ENCODE measurements at regions not wholly inside any gene's neighbourhood (a gene's known extent, or its start where the extent isn't known, plus 50 kb on each side); places are given as distances from the start of the nearest gene placed in this dataset.
A peak's percentile ranks its signal among the peaks of the same experiment; 100 is the strongest.
"Not testable (repeated sequence)": the region's sequence is repeated elsewhere in the genome, so short reads cannot be mapped to it uniquely, and the experiment has no call there.

GRCh38 chr1:68817505-68818210 is 320.8 kb upstream of the DEPDC1 start:
- WGBS (ENCODE audit: insufficient coverage) = 90% methylated on average over 48 of the region's 49 CpGs

GRCh38 chr1:68819190-68819829 is 322.4 kb upstream of the DEPDC1 start:
- H3K27me3 ChIP-seq (ENCODE audit: control insufficient read depth, insufficient read depth, low read length) = no peaks in the 10 kb centered on the region

More at GRCh38 chr1:68817505-68818210, 320.8 kb upstream of the DEPDC1 start:
- not testable (repeated sequence) for H3K27ac ChIP-seq (ENCODE audit: low read depth, low read length); H3K9me3 ChIP-seq (ENCODE audit: control insufficient read depth, insufficient read depth, low read length); H3K4me3 ChIP-seq (ENCODE audit: low read depth, low read length); H3K27me3 ChIP-seq (ENCODE audit: control insufficient read depth, insufficient read depth, low read length); DNase-seq (ENCODE audit: low read depth in 4 of 6, low spot score in 6 of 6); H3K4me1 ChIP-seq (ENCODE audit: control insufficient read depth, insufficient read depth, low read length); H3K36me3 ChIP-seq (ENCODE audit: control insufficient read depth, insufficient read depth, low read length)

DNA sequence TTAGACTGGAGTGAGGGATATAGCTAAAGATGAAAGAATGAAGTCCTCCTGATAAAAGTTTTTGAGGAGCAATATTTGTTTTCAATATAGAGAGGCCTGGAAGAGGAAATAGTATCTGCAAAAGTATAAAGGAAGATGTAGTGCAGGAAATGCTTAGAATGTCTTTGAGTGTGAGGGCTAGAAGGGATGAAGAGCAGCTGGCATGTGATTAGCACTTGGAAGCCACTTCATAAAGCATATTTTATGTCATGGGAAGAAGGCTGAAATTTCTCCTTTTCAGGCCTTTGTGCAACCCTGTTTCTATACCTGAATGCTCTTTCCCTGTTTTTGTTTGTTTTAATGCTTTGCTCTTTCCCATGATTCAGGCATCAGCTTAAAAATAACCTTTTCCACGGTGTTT is 323.3 kb upstream of the DEPDC1 start:
- H3K36me3 ChIP-seq (ENCODE audit: control insufficient read depth, insufficient read depth, low read length) = no peaks in the 10 kb centered on the region
- H3K4me1 ChIP-seq (ENCODE audit: control insufficient read depth, insufficient read depth, low read length) = no peaks in the 10 kb centered on the region
- H3K9me3 ChIP-seq (ENCODE audit: control insufficient read depth, insufficient read depth, low read length) = peaks cover 2% of the 10 kb centered on the region
- DNase-seq (ENCODE audit: low read depth in 4 of 6, low spot score in 6 of 6) = no peak
- no peaks in the 10 kb centered on the region for H3K27me3 ChIP-seq (ENCODE audit: control insufficient read depth, insufficient read depth, low read length)
- 13% methylated on average over 1 of the region's 1 CpG for WGBS (ENCODE audit: insufficient coverage)
- no peak overlapping the region for H3K27ac ChIP-seq (ENCODE audit: low read depth, low read length)
- no peak overlapping the region for H3K4me3 ChIP-seq (ENCODE audit: low read depth, low read length)

More at GRCh38 chr1:68819190-68819829, 322.4 kb upstream of the DEPDC1 start:
- Histone ChIP-seq H3K4me1 (ENCODE audit: control insufficient read depth, insufficient read depth, low read length) (no peaks in the 10 kb centered on the region), H3K9me3 (ENCODE audit: control insufficient read depth, insufficient read depth, low read length) (peaks cover 2% of the 10 kb centered on the region), H3K36me3 (ENCODE audit: control insufficient read depth, insufficient read depth, low read length) (no peaks in the 10 kb centered on the region), H3K27ac (ENCODE audit: low read depth, low read length) (no peak overlapping the region), H3K4me3 (ENCODE audit: low read depth, low read length) (no peak overlapping the region)
- WGBS (ENCODE audit: insufficient coverage) = 78% methylated on average over 3 of the region's 4 CpGs
- DNase-seq (ENCODE audit: low read depth in 4 of 6, low spot score in 6 of 6) = peak in 1 of 6 donors; percentile 48

DNA sequence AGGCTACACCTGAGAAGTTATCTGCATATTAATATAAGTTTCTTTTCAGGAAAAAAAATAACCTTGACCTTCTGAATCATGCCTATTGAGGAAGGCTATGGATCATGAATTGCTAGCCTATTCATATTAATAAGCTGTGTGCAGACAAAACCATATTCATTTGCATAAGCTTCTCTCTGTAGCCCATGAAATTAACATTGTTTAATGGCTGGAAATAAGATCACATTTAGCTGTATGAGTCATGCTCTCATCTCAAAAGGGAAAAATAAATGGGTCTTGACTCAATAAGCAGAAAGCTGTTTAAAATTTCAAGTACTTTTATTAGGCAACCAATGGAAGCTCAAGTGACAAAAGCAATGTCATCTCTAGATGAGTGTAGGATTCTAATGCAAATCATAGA is 330.0 kb upstream of the DEPDC1 start:
- no peaks in the 10 kb centered on the region for H3K36me3 ChIP-seq (ENCODE audit: control insufficient read depth, insufficient read depth, low read length)
- no peak overlapping the region for H3K27ac ChIP-seq (ENCODE audit: low read depth, low read length)
- H3K27me3 ChIP-seq (ENCODE audit: control insufficient read depth, insufficient read depth, low read length) = no peaks in the 10 kb centered on the region
- peak in 1 of 6 donors; percentile 49 for DNase-seq (ENCODE audit: low read depth in 4 of 6, low spot score in 6 of 6)
- no peak overlapping the region for H3K4me3 ChIP-seq (ENCODE audit: low read depth, low read length)
- peaks cover 10% of the 10 kb centered on the region for H3K9me3 ChIP-seq (ENCODE audit: control insufficient read depth, insufficient read depth, low read length)
- no peaks in the 10 kb centered on the region for H3K4me1 ChIP-seq (ENCODE audit: control insufficient read depth, insufficient read depth, low read length)

DNA sequence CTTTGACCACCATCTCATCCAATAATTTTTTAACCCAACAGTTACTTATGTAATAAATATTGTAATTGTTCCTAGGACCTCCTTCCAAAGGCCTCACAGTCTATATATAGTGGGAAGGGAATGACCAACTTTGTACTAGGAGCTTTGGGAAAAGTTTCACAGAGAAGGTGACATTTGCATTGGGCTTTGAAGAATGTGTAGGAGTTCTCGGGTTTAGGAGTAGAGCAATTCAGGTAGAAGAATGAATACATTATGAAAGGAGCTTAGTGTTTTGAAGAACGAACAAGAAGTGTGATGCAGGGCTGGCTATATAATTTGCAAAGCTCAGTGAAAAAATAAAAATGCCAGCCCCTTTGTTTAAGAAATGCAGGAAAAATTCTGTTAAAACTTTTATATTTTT is 330.4 kb upstream of the DEPDC1 start:
- peaks cover 10% of the 10 kb centered on the region for H3K9me3 ChIP-seq (ENCODE audit: control insufficient read depth, insufficient read depth, low read length)
- H3K4me1 ChIP-seq (ENCODE audit: control insufficient read depth, insufficient read depth, low read length) = no peaks in the 10 kb centered on the region
- DNase-seq (ENCODE audit: low read depth in 4 of 6, low spot score in 6 of 6) = no peak
- WGBS (ENCODE audit: insufficient coverage) = 100% methylated on average over 2 of the region's 2 CpGs
- no peaks in the 10 kb centered on the region for H3K27me3 ChIP-seq (ENCODE audit: control insufficient read depth, insufficient read depth, low read length)
- H3K36me3 ChIP-seq (ENCODE audit: control insufficient read depth, insufficient read depth, low read length) = no peaks in the 10 kb centered on the region
- H3K27ac ChIP-seq (ENCODE audit: low read depth, low read length) = no peak overlapping the region
- H3K4me3 ChIP-seq (ENCODE audit: low read depth, low read length) = no peak overlapping the region

DNA sequence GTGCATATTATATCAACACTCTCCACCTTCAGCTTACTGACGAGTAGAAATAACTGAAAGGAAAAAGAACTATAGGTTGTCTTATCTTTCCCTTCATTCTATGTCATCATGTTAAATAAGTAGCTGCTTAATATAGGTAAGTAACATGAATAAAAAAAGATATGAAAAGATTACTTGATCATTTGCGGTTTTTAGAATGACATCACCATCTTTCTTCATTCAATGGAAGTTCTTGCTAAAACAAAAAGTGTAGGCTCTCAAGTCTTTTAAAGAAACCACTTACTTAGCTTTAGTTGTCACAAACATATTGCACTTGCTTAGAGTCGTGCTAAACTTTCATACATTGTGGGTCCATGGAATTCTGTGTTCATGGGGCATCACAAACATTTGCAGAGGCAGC is 331.1 kb upstream of the DEPDC1 start:
- Histone ChIP-seq H3K36me3 (ENCODE audit: control insufficient read depth, insufficient read depth, low read length) (no peaks in the 10 kb centered on the region), H3K4me1 (ENCODE audit: control insufficient read depth, insufficient read depth, low read length) (no peaks in the 10 kb centered on the region), H3K4me3 (ENCODE audit: low read depth, low read length) (no peak overlapping the region), H3K27ac (ENCODE audit: low read depth, low read length) (no peak overlapping the region), H3K9me3 (ENCODE audit: control insufficient read depth, insufficient read depth, low read length) (peaks cover 10% of the 10 kb centered on the region), H3K27me3 (ENCODE audit: control insufficient read depth, insufficient read depth, low read length) (no peaks in the 10 kb centered on the region)
- WGBS (ENCODE audit: insufficient coverage) = 71% methylated on average over 1 of the region's 3 CpGs
- DNase-seq (ENCODE audit: low read depth in 4 of 6, low spot score in 6 of 6) = no peak

GRCh38 chr1:68831281-68831680 is 334.4 kb upstream of the DEPDC1 start:
- DNase-seq (ENCODE audit: low read depth in 4 of 6, low spot score in 6 of 6) = no peak
- no CpG with 5 or more reads among the region's 1 CpG for WGBS (ENCODE audit: insufficient coverage)
- H3K9me3 ChIP-seq (ENCODE audit: control insufficient read depth, insufficient read depth, low read length) = peaks cover 10% of the 10 kb centered on the region

DNA sequence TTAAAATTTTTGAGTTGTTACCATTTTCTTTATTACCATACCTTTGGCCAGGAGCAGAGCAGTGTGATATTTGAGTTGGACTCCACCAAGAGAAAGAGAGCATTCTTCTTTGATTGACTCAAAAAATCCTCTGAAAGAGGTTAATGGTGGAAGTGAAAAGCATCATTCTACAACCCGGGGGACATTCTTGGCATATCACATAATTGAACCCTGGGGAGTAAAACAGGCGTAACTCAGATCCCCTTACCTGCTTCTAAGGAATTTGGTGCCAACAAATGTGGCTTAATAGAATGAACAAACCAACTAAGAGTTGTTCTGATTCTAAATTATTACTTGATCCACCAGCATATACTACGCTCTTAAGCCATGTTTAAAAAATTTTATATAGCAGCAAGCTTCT is 351.1 kb upstream of the DEPDC1 start:
- H3K4me1 ChIP-seq (ENCODE audit: control insufficient read depth, insufficient read depth, low read length) = no peaks in the 10 kb centered on the region
- H3K36me3 ChIP-seq (ENCODE audit: control insufficient read depth, insufficient read depth, low read length) = no peaks in the 10 kb centered on the region
- no peak for DNase-seq (ENCODE audit: low read depth in 4 of 6, low spot score in 6 of 6)
- no peak overlapping the region for H3K4me3 ChIP-seq (ENCODE audit: low read depth, low read length)
- H3K27ac ChIP-seq (ENCODE audit: low read depth, low read length) = no peak overlapping the region
- H3K9me3 ChIP-seq (ENCODE audit: control insufficient read depth, insufficient read depth, low read length) = no peaks in the 10 kb centered on the region
- H3K27me3 ChIP-seq (ENCODE audit: control insufficient read depth, insufficient read depth, low read length) = no peaks in the 10 kb centered on the region
- no CpG with 5 or more reads among the region's 3 CpGs for WGBS (ENCODE audit: insufficient coverage)

More at GRCh38 chr1:68831281-68831680, 334.4 kb upstream of the DEPDC1 start:
- Histone ChIP-seq H3K36me3 (ENCODE audit: control insufficient read depth, insufficient read depth, low read length) (no peaks in the 10 kb centered on the region), H3K4me3 (ENCODE audit: low read depth, low read length) (no peak overlapping the region), H3K27ac (ENCODE audit: low read depth, low read length) (no peak overlapping the region), H3K27me3 (ENCODE audit: control insufficient read depth, insufficient read depth, low read length) (no peaks in the 10 kb centered on the region), H3K4me1 (ENCODE audit: control insufficient read depth, insufficient read depth, low read length) (no peaks in the 10 kb centered on the region)

DNA sequence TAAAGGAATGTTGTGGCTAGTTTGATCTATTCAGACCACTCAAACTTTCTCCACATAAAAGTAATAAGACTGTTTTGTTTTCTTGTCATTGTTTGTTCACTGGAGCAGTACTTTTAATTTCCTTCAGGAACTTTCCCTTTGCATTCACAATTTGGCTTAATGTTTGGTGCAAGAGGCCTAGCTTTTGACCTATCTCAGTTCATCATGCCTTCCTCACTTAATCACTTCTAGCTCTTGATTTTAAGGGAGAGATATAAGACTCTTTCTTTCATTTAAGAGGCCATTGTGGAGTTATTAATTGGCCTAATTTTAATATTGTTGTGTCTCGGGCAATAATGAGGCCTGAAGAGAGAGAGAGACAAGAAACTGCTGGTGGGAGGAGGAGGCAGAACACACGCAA is 371.7 kb upstream of the DEPDC1 start:
- H3K27ac ChIP-seq (ENCODE audit: low read depth, low read length) = no peak overlapping the region

DNA sequence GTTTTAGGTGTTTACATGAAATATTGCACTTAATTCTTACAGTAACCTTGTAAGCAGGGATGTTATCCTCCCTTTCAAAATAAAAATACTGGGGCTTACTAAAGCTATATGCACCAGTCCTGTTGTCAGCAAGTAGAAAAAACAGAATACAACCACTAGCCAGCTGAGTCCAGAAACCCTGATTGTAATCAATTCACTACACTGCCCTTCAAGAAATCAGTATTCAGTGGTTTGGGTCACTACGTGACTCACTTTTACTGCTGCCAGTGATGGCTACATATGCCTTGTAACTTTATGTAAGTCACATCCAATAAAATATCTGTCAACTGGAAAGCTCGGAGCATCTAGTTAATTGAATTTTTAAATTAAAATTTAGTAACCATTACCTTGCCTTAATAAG is 376.3 kb upstream of the DEPDC1 start:
- Histone ChIP-seq H3K27ac (ENCODE audit: low read depth, low read length) (no peak overlapping the region), H3K4me1 (ENCODE audit: control insufficient read depth, insufficient read depth, low read length) (no peaks in the 10 kb centered on the region), H3K9me3 (ENCODE audit: control insufficient read depth, insufficient read depth, low read length) (peaks cover 7% of the 10 kb centered on the region), H3K4me3 (ENCODE audit: low read depth, low read length) (no peak overlapping the region), H3K36me3 (ENCODE audit: control insufficient read depth, insufficient read depth, low read length) (no peaks in the 10 kb centered on the region), H3K27me3 (ENCODE audit: control insufficient read depth, insufficient read depth, low read length) (no peaks in the 10 kb centered on the region)
- no peak for DNase-seq (ENCODE audit: low read depth in 4 of 6, low spot score in 6 of 6)
- WGBS (ENCODE audit: insufficient coverage) = no CpG with 5 or more reads among the region's 2 CpGs

More for the DNA sequence above, 371.7 kb upstream of the DEPDC1 start:
- Histone ChIP-seq H3K4me1 (ENCODE audit: control insufficient read depth, insufficient read depth, low read length) (no peaks in the 10 kb centered on the region), H3K4me3 (ENCODE audit: low read depth, low read length) (no peak overlapping the region), H3K36me3 (ENCODE audit: control insufficient read depth, insufficient read depth, low read length) (no peaks in the 10 kb centered on the region), H3K27me3 (ENCODE audit: control insufficient read depth, insufficient read depth, low read length) (no peaks in the 10 kb centered on the region), H3K9me3 (ENCODE audit: control insufficient read depth, insufficient read depth, low read length) (peaks cover 1% of the 10 kb centered on the region)
- no CpG with 5 or more reads among the region's 2 CpGs for WGBS (ENCODE audit: insufficient coverage)
- no peak for DNase-seq (ENCODE audit: low read depth in 4 of 6, low spot score in 6 of 6)
